Endothelial cell of umbilical vein (primary cell): ENCODE measurements at regions not wholly inside any gene's neighbourhood (a gene's known extent, or its start where the extent isn't known, plus 50 kb on each side); places are given as distances from the start of the nearest gene placed in this dataset.

ENCODE experiments used
- BruUV-seq: library from RNA; stranded (reverse); fragments of 400-500 nt; replicated peaks from 2 replicates; lab custom pipeline; 2021; lab: Mats Ljungman, UMichigan
- CTCF ChIA-PET: fragments of 300-600, 350-600 bp; sonication (Branson Sonifier 250); formaldehyde crosslinking; loops from one replicate; lab custom pipeline; 2021; ENCODE audit warnings: antibody characterized with exemption, inconsistent platforms; lab: Charles Lee
- POLR2A ChIA-PET: fragments of 300-600, 350-600 bp; sonication (Branson Sonifier 250); formaldehyde crosslinking; loops from one replicate; lab custom pipeline; 2021; ENCODE audit warnings: antibody characterized with exemption, inconsistent platforms; lab: Charles Lee
- DNase-seq: peaks from one replicate; pipeline ENCODE4 v3.0.0-alpha.2; 2011; ENCODE audit warnings: low read depth, low spot score
- FAIRE-seq: peaks from 2 replicates; lab custom pipeline; 2011; peaks lifted over from hg19 to GRCh38; lab: Jason Lieb, UNC
- H2AFZ ChIP-seq: 2 replicates; pipeline ENCODE4 v1.6.0; 2012; ENCODE audit warnings: low read depth, low read length, control low read depth, inconsistent platforms
- H3K27ac ChIP-seq: 2 replicates; pipeline ENCODE4 v1.5.1; 2011; ENCODE audit warnings: low read depth, mild to moderate bottlenecking, control low read depth, low read length, moderate library complexity; ENCODE audit not compliant: insufficient read depth
- H3K27me3 ChIP-seq, 2 experiments: 2 replicates each; pipeline versions ENCODE4 v1.6.0 to v1.6.1; 2011; ENCODE audit warnings: low read length in 2 of 2, mixed read lengths in 1 of 2; ENCODE audit not compliant: control insufficient read depth in 2 of 2, insufficient read depth in 2 of 2
- H3K36me3 ChIP-seq, 2 experiments: 2 replicates in 1 of 2; 3 replicates in 1 of 2; pipeline ENCODE4 v1.5.1; 2011; ENCODE audit warnings: low read length in 2 of 2, mild to moderate bottlenecking in 1 of 2, moderate library complexity in 1 of 2; ENCODE audit not compliant: control insufficient read depth in 2 of 2, insufficient read depth in 2 of 2; ENCODE audit errors: extremely low read depth in 1 of 2
- H3K4me1 ChIP-seq: 3 replicates; pipeline ENCODE4 v1.5.1; 2011; ENCODE audit warnings: mild to moderate bottlenecking, low read length; ENCODE audit not compliant: control insufficient read depth, insufficient read depth; ENCODE audit errors: extremely low read depth
- H3K4me2 ChIP-seq: 2 replicates; pipeline ENCODE4 v1.6.1; 2011; ENCODE audit warnings: low read length, control low read depth, mixed read lengths; ENCODE audit not compliant: insufficient read depth
- H3K4me3 ChIP-seq, 3 experiments: fragments of 200-600 bp in 1 of 3; sonication (generic), shearing (Covaris generic) in 1 of 3; replicated peaks in 1 of 3; 2 replicates each; pipeline ENCODE4 v1.5.1; 2011 to 2016; ENCODE audit warnings: control low read depth in 3 of 3, low read length in 3 of 3, mild to moderate bottlenecking in 2 of 3, inconsistent platforms in 1 of 3, low read depth in 1 of 3, moderate library complexity in 1 of 3; ENCODE audit not compliant: insufficient read depth in 1 of 3
- H3K79me2 ChIP-seq: 2 replicates; pipeline ENCODE4 v1.6.0; 2012; ENCODE audit warnings: low read length, inconsistent platforms; ENCODE audit not compliant: control insufficient read depth, insufficient read depth
- H3K9ac ChIP-seq: replicated peaks from 2 replicates; pipeline ENCODE3; 2011; ENCODE audit warnings: low read length, control low read depth; ENCODE audit not compliant: insufficient read depth; ENCODE audit errors: extremely low read depth
- H3K9me1 ChIP-seq: replicated peaks from 3 replicates; pipeline ENCODE4 v1.6.0; 2011; ENCODE audit warnings: mild to moderate bottlenecking, low read length; ENCODE audit not compliant: control insufficient read depth, insufficient read depth; ENCODE audit errors: extremely low read depth
- H3K9me3 ChIP-seq: replicated peaks from 2 replicates; pipeline ENCODE4 v1.5.1; 2012; ENCODE audit warnings: low read length, inconsistent platforms; ENCODE audit not compliant: control insufficient read depth, insufficient read depth
- H4K20me1 ChIP-seq: replicated peaks from 2 replicates; pipeline ENCODE3; 2011; ENCODE audit warnings: mild to moderate bottlenecking, low read length; ENCODE audit not compliant: control insufficient read depth, insufficient read depth; ENCODE audit errors: extremely low read depth
- EZH2 ChIP-seq: IDR thresholded peaks from 2 replicates; pipeline ENCODE4 v1.6.1; 2012; ENCODE audit warnings: borderline replicate concordance, low read depth, mild to moderate bottlenecking, moderate library complexity, low read length, inconsistent platforms; ENCODE audit not compliant: severe bottlenecking
- FOS ChIP-seq: IDR thresholded peaks from 2 replicates; pipeline ENCODE4 v1.6.1; 2011; ENCODE audit warnings: mild to moderate bottlenecking, low read length, moderate library complexity, borderline replicate concordance; ENCODE audit not compliant: insufficient read depth
- GATA2 ChIP-seq: IDR thresholded peaks from 2 replicates; pipeline ENCODE4 v1.7.0; 2011; ENCODE audit warnings: low read depth, mild to moderate bottlenecking, moderate library complexity, mixed read lengths, low read length; ENCODE audit not compliant: insufficient read length, insufficient read depth
- JUN ChIP-seq: IDR thresholded peaks from 2 replicates; pipeline ENCODE4 v1.6.1; 2011; ENCODE audit warnings: borderline replicate concordance, low read depth; ENCODE audit not compliant: insufficient read length, insufficient read depth
- MYC ChIP-seq: IDR thresholded peaks from one replicate; pipeline ENCODE4 v1.6.1; 2011; ENCODE audit warnings: mild to moderate bottlenecking, low read depth, low read length
- POLR2A ChIP-seq: IDR thresholded peaks from 2 replicates; pipeline ENCODE4 v1.6.1; 2012; ENCODE audit warnings: low read depth, mild to moderate bottlenecking, control low read depth, low read length
- POLR2AphosphoS5 ChIP-seq: IDR thresholded peaks from 2 replicates; pipeline ENCODE4 v1.6.1; 2012; ENCODE audit warnings: low read depth, mild to moderate bottlenecking, control low read depth, low read length, moderate library complexity; ENCODE audit not compliant: insufficient read depth
- dilution Hi-C: fragments of 300-500 bp; cut with MboI; formaldehyde crosslinking; loops from one replicate; pipeline ENCODE4 v1.15.0; 2019; ENCODE audit warnings: low sequenced_read_pairs; ENCODE audit not compliant: extremely low pct_ligation_motif_present
- intact Hi-C: fragments of 100-400 bp; cut with micrococcal nuclease; formaldehyde crosslinking; loops from one replicate; pipeline ENCODE4 v1.10.0; 2022
- TF ChIP-seq, protein P1 (sequence below), 2 donors: IDR thresholded peaks; 1 replicate in 1 of 2; 2 replicates in 1 of 2; pipeline ENCODE4 v1.5.1; 2011; ENCODE audit warnings: low read length in 2 of 2, mild to moderate bottlenecking in 2 of 2, moderate library complexity in 2 of 2, control low read depth in 1 of 2, inconsistent platforms in 1 of 2, low read depth in 1 of 2; ENCODE audit not compliant: insufficient read depth in 1 of 2; ENCODE audit errors: extremely low read depth in 1 of 2
- TF ChIP-seq, protein P2 (sequence below): IDR thresholded peaks from 2 replicates; pipeline ENCODE4 v1.6.1; 2011; ENCODE audit not compliant: insufficient read depth, insufficient read length

DNA sequence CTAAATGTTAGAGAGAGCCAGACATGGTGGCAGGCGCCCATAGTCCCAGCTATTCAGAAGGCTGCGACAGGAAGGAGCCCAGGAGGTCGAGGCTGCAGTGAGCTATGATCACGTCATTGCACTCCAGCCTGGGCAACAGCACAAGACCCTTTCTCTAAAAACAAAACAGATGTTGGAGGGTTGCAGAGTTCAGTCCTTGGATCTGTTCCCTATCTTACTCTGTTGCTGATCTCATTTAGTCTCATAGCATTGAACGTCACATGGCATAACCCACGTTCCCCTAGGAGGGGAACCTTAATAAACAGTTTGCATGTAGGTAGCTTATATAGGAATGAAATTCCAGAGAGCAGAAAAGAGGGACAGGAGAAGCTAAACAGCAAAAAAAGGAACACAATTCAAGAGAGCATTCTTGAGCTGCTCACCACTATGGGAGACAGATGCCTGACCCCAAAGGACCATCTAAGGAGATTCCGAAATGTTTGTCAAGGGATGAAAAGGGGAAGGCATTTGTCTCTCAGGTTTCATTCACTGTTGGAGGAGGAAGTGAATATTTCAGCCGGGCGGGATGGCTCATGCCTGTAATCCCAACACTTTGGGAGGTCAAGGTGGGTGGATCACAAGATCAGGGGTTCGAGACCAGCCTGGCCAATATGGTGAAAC lies 54.6 kb upstream of the PIM1 start:
- no peaks in the 10 kb centered on the region for H3K9me3 ChIP-seq
- dilution Hi-C loops, result no loop called here
- no peaks in the 10 kb centered on the region for H3K9me1 ChIP-seq
- no TSS peak for BruUV-seq
- no peaks in the 10 kb centered on the region for H3K36me3 ChIP-seq
- no peak for TF ChIP-seq EZH2
- TF ChIP-seq POLR2A, result no peak
- TF ChIP-seq POLR2AphosphoS5, result no peak
- TF ChIP-seq MYC, result no peak
- TF ChIP-seq JUN, result no peak
- no peak for TF ChIP-seq FOS
- TF ChIP-seq, protein P1, sequence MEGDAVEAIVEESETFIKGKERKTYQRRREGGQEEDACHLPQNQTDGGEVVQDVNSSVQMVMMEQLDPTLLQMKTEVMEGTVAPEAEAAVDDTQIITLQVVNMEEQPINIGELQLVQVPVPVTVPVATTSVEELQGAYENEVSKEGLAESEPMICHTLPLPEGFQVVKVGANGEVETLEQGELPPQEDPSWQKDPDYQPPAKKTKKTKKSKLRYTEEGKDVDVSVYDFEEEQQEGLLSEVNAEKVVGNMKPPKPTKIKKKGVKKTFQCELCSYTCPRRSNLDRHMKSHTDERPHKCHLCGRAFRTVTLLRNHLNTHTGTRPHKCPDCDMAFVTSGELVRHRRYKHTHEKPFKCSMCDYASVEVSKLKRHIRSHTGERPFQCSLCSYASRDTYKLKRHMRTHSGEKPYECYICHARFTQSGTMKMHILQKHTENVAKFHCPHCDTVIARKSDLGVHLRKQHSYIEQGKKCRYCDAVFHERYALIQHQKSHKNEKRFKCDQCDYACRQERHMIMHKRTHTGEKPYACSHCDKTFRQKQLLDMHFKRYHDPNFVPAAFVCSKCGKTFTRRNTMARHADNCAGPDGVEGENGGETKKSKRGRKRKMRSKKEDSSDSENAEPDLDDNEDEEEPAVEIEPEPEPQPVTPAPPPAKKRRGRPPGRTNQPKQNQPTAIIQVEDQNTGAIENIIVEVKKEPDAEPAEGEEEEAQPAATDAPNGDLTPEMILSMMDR (IDR thresholded peaks at IDR 0.05; ENCODE audit: extremely low read depth in 1 of 2, insufficient read depth in 1 of 2, low read depth in 1 of 2, low read length in 2 of 2), result no peak
- TF ChIP-seq GATA2, result no peak
- TF ChIP-seq, protein P2, sequence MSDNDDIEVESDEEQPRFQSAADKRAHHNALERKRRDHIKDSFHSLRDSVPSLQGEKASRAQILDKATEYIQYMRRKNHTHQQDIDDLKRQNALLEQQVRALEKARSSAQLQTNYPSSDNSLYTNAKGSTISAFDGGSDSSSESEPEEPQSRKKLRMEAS, result no peak
- no peak for DNase-seq
- H3K4me1 ChIP-seq, result no peaks in the 10 kb centered on the region
- peaks cover 4 to 6% of the 10 kb centered on the region in 2 experiments for H3K27me3 ChIP-seq
- no peak overlapping the region for H2AFZ ChIP-seq
- no peak overlapping the region for H3K4me2 ChIP-seq
- no peaks in the 10 kb centered on the region for H3K79me2 ChIP-seq
- FAIRE-seq, result no peak
- H3K9ac ChIP-seq, result no peak overlapping the region
- POLR2A ChIA-PET, result no interaction called here
- CTCF ChIA-PET, result interaction anchor here (0.6 to 1.2 kb wide), 3 partner anchors 13 to 86 kb away, joined by 3 to 4 read pairs (median 3); no protein-coding TSS in a partner anchor
- no peaks in the 10 kb centered on the region for H4K20me1 ChIP-seq
- no peak overlapping the region for H3K27ac ChIP-seq
- intact Hi-C loops, result no loop called here
- H3K4me3 ChIP-seq, result no peak overlapping the region
